Body of pancreas (tissue), 4 donors: ENCODE measurements at regions not wholly inside any gene's neighbourhood (a gene's known extent, or its start where the extent isn't known, plus 50 kb on each side); places are given as distances from the start of the nearest gene placed in this dataset.

Experiments used
- ATAC-seq: fragments of 150-250 bp; one replicate; pipeline ENCODE4 v1.9.1; 2016
- DNase-seq, 4 donors: peaks; one replicate each; pipeline ENCODE4 v3.0.0-alpha.2; 2019
- H3K27ac ChIP-seq, 4 donors: fragments of 200-600 bp; sonication (generic); 1 replicate in 3 of 4; 2 replicates in 1 of 4; pipeline versions ENCODE4 v1.5.1 to v1.6.1; 2016 to 2019; ENCODE audit warnings: mild to moderate bottlenecking in 1 of 4, mixed read lengths in 1 of 4, moderate library complexity in 1 of 4
- H3K27me3 ChIP-seq, 2 donors: fragments of 200-600 bp; sonication (generic); one replicate each; pipeline ENCODE4 v1.6.0; 2016; ENCODE audit warnings: mild to moderate bottlenecking in 1 of 2
- H3K36me3 ChIP-seq, 2 donors: fragments of 200-600 bp; sonication (generic); replicated peaks in 1 of 2; 2 replicates each; pipeline ENCODE4 v1.5.1; 2016; ENCODE audit warnings: low read depth in 2 of 2; ENCODE audit not compliant: insufficient read depth in 1 of 2
- H3K4me1 ChIP-seq: fragments of 200-600 bp; sonication (generic); one replicate; pipeline ENCODE4 v1.6.0; 2016
- H3K4me3 ChIP-seq, 2 donors: fragments of 200-600 bp; sonication (generic); 1 replicate in 1 of 2; 2 replicates in 1 of 2; pipeline ENCODE4 v1.5.1; 2016 to 2019
- H3K9me3 ChIP-seq, 3 donors: fragments of 200-600 bp; sonication (generic); 1 replicate in 2 of 3; 2 replicates in 1 of 3; pipeline ENCODE4 v1.5.1; 2016
- POLR2A ChIP-seq, 3 donors: fragments of 450-650 bp; IDR thresholded peaks; one replicate each; pipeline ENCODE4 v1.6.1; 2016; ENCODE audit warnings: antibody characterized with exemption in 3 of 3, mild to moderate bottlenecking in 2 of 3
- WGBS, 2 donors: methylation state at CpG; one replicate each; pipeline ENCODE4 v1.1.5; 2017; 5-methylcytosine and 5-hydroxymethylcytosine counted together
- intact Hi-C: fragments of 100-400 bp; cut with DNase I; formaldehyde crosslinking; loops from one replicate; pipeline ENCODE4 v1.15.1; 2023
- TF ChIP-seq, protein P1 (sequence below), 7 experiments: fragments of 450-650 bp in 4 of 7; fragments of 200-600 bp in 3 of 7; sonication (generic) in 3 of 7; IDR thresholded peaks; one replicate each; pipeline ENCODE4 v1.5.1; 2016 to 2019; ENCODE audit warnings: antibody characterized with exemption in 7 of 7

DNA sequence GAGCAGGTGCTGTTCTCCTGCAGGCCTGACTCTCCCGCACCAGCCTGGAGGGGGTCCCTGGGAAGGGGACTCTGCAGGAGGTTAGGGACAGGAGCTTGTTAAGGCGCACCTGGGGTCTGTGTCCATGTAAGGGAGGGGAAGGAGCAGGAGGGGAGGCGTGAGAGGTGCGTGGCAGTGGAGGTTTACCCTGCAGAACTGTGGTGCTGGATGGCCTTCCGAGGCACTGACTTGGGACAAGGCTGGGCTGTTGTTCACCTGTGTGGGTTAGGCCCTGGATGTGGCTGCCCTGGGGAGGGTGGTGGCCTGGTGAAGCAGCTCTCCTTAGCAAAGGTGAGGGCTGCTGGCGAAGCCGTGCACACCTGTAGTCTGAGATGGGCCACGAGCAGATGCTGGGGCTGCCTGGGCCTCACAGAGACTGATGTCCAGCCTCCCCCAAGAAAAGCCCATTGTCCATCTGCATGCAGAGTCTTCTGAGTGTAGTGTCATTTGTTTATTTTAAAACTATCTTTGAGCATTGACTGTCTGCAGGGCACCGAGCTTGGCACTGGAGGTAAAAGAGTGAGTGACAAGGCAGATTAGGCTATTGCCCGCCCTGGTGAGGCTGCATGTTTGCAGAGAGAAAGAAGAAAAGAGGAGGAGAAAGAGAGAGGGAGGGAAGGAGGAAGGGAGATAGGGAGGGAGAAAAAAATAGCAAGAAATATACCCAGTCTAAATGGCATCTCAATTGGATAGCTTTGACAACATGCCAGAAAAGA lies 225.3 kb downstream of the GLRX3 start:
- 72 to 77% methylated on average over 7 to 10 of the region's 10 CpGs for WGBS, 2 donors
- no peak overlapping the region for H3K27ac ChIP-seq
- TF ChIP-seq POLR2A (IDR thresholded peaks at IDR 0.05): no peak
- TF ChIP-seq, protein P1, sequence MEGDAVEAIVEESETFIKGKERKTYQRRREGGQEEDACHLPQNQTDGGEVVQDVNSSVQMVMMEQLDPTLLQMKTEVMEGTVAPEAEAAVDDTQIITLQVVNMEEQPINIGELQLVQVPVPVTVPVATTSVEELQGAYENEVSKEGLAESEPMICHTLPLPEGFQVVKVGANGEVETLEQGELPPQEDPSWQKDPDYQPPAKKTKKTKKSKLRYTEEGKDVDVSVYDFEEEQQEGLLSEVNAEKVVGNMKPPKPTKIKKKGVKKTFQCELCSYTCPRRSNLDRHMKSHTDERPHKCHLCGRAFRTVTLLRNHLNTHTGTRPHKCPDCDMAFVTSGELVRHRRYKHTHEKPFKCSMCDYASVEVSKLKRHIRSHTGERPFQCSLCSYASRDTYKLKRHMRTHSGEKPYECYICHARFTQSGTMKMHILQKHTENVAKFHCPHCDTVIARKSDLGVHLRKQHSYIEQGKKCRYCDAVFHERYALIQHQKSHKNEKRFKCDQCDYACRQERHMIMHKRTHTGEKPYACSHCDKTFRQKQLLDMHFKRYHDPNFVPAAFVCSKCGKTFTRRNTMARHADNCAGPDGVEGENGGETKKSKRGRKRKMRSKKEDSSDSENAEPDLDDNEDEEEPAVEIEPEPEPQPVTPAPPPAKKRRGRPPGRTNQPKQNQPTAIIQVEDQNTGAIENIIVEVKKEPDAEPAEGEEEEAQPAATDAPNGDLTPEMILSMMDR (IDR thresholded peaks at IDR 0.05): no peak
- H3K4me3 ChIP-seq: no peak overlapping the region
- intact Hi-C loops: no loop called here
- no peak for ATAC-seq
- no peaks in the 10 kb centered on the region for H3K27me3 ChIP-seq
- H3K9me3 ChIP-seq: no peaks in the 10 kb centered on the region
- no peak for DNase-seq
- no peaks in the 10 kb centered on the region for H3K36me3 ChIP-seq
- H3K4me1 ChIP-seq: peaks cover 15% of the 10 kb centered on the region

DNA sequence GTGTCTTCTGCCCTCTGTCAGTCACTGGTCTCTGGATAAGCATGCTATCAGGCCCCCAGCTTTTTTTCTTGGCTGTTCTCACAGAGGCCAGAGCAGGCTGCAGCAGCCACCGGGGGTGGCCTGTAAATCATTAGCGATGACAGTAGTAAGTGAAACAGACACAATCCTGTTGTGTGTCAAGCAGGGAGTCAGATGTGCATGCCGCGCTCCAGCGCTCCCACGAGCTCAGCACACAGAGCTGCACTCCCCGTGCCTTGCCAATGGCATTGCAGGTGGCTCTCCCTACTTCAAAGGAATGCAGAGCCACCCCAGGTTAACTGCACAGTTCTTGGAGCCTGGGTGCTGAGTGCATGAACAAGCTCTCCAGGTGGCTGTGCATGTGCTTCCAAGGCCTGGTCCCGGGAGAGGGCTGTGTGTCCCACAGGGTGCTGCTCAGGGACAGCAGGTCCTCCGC lies 226.1 kb downstream of the GLRX3 start:
- intact Hi-C loops: no loop called here
- 37 to 56% methylated on average over 8 of the region's 9 CpGs for WGBS, 2 donors
- H3K4me1 ChIP-seq: peaks cover 15% of the 10 kb centered on the region
- H3K9me3 ChIP-seq: no peaks in the 10 kb centered on the region
- no peak overlapping the region for H3K27ac ChIP-seq
- DNase-seq (no peak), ATAC-seq (no peak)
- H3K27me3 ChIP-seq: no peaks in the 10 kb centered on the region
- no peaks in the 10 kb centered on the region for H3K36me3 ChIP-seq
- H3K4me3 ChIP-seq: no peak overlapping the region
- TF ChIP-seq, protein P1 (IDR thresholded peaks at IDR 0.05): no peak
- no peak for TF ChIP-seq POLR2A (IDR thresholded peaks at IDR 0.05)

DNA sequence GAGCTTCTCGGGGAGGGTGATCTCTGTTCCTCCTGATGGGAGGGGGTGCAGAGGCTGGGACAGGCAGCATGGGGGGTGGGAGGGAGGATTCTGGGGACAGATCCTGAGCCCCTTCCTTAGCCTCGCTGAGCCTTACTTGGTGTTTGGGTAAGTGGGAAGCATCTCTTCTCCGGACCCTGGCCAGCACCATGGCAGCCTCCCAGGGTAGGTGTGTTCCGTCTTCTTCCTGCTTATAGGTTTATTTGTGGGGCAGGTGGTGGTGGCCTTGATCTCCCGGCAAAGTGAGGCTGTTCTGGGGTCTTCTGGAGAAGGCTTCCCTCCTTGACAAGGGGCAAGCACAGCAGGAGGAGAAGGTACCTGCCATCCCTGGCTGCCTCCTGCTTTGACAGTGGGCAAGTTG lies 226.9 kb downstream of the GLRX3 start:
- DNase-seq: no peak
- no peak for ATAC-seq
- TF ChIP-seq, protein P1 (IDR thresholded peaks at IDR 0.05): no peak
- TF ChIP-seq POLR2A (IDR thresholded peaks at IDR 0.05): no peak

DNA sequence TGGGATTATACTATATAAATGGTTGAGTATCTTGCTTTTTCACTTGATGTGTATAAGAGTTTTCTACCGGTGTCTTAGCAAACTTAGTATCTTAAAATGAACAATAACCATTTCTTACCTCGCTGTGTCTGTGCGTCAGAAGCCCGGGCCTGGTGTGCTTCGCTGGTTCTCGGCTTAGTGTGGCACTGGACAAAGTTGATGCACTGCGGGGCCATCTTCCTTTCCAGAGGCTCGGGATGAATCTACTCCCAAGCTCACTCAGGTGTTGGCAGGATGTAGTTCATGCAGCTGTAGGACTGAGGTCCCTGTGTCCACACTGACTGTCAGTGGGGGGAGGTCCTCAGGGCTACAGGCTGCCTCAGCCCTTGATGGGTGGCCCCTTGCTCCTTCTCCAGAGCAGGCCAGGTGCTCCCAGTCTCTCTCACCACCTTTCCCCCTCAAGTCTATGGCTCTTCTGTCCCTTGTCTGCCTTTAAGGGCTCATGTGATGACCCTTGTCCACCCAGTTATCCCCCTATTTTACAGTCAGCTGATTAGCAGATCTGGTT lies 227.8 kb downstream of the GLRX3 start:
- WGBS, 2 donors: 91 to 92% methylated on average over 8 of the region's 8 CpGs
- peaks cover 15% of the 10 kb centered on the region for H3K4me1 ChIP-seq
- no peaks in the 10 kb centered on the region for H3K9me3 ChIP-seq
- H3K27me3 ChIP-seq: no peaks in the 10 kb centered on the region
- H3K27ac ChIP-seq: no peak overlapping the region
- H3K4me3 ChIP-seq: no peak overlapping the region
- H3K36me3 ChIP-seq: no peaks in the 10 kb centered on the region
- ATAC-seq (no peak), DNase-seq (no peak)
- TF ChIP-seq, protein P1 (IDR thresholded peaks at IDR 0.05): no peak
- TF ChIP-seq POLR2A (IDR thresholded peaks at IDR 0.05): no peak
- intact Hi-C loops: no loop called here

More for the DNA sequence above, 226.9 kb downstream of the GLRX3 start:
- Histone ChIP-seq H3K36me3 (no peaks in the 10 kb centered on the region), H3K27me3 (no peaks in the 10 kb centered on the region), H3K9me3 (no peaks in the 10 kb centered on the region), H3K27ac (no peak overlapping the region), H3K4me3 (no peak overlapping the region), H3K4me1 (peaks cover 15% of the 10 kb centered on the region)
- intact Hi-C loops: no loop called here
- 90 to 92% methylated on average over 3 to 5 of the region's 5 CpGs for WGBS, 2 donors
